SJCRH30 (cell line): ENCODE measurements at regions not wholly inside any gene's neighbourhood (a gene's known extent, or its start where the extent isn't known, plus 50 kb on each side); places are given as distances from the start of the nearest gene placed in this dataset.

Experiments used
- DNase-seq, 2 experiments: peaks; one replicate each; pipeline ENCODE4 v3.0.0-alpha.2; 2015 to 2020
- H3K27ac ChIP-seq: fragments of 250-450 bp; sonication (Bioruptor Pico); 2 replicates; pipeline ENCODE4 v1.5.1; 2020; ENCODE audit warnings: mild to moderate bottlenecking, moderate library complexity
- H3K27me3 ChIP-seq: fragments of 250-450 bp; sonication (Bioruptor Pico); 2 replicates; pipeline ENCODE4 v1.5.1; 2020; ENCODE audit warnings: mild to moderate bottlenecking, moderate library complexity
- H3K36me3 ChIP-seq: fragments of 250-450 bp; sonication (Bioruptor Pico); 2 replicates; pipeline ENCODE4 v1.5.1; 2020; ENCODE audit warnings: mild to moderate bottlenecking, moderate library complexity
- H3K4me1 ChIP-seq: fragments of 250-450 bp; sonication (Bioruptor Pico); 2 replicates; pipeline ENCODE4 v1.5.1; 2020; ENCODE audit warnings: mild to moderate bottlenecking, moderate library complexity
- H3K4me3 ChIP-seq: fragments of 250-450 bp; sonication (Bioruptor Pico); 2 replicates; pipeline ENCODE4 v1.5.1; 2020; ENCODE audit warnings: mild to moderate bottlenecking, moderate library complexity
- H3K9me3 ChIP-seq: fragments of 250-450 bp; sonication (Bioruptor Pico); replicated peaks from 2 replicates; pipeline ENCODE4 v1.5.1; 2020; ENCODE audit warnings: mild to moderate bottlenecking, moderate library complexity

- H3K9me3 ChIP-seq, result peaks cover 5% of the 10 kb centered on the region; the same call in 1 of the 2 replicates
- H3K4me1 ChIP-seq, result no peaks in the 10 kb centered on the region
- no peaks in the 10 kb centered on the region for H3K36me3 ChIP-seq
- H3K27me3 ChIP-seq, result no peaks in the 10 kb centered on the region
- DNase-seq, result no peak
- H3K27ac ChIP-seq, result no peak overlapping the region
- no peak overlapping the region for H3K4me3 ChIP-seq
Observed at GRCh38 chr13:76127922-76128321, 491.8 kb downstream of the LMO7 start.

DNA sequence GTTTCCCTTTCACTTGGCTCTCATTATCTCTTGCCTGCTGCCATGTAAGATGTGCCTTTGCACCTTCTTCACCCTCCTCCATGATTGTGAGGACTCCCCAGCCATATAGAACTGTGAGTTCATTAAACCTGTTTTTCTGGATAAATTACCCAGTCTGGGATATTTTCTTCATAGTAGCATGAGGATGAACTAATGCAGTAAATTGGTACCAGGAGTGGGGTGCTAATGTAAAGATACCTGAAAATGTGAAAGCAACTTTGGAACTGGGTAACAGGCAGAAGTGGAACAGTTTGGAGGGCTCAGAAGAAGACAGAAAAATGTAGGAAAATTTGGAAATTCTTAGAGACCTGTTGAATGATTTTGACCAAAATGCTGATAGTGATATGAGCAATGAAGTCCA lies 487.4 kb downstream of the LMO7 start:
- Histone ChIP-seq H3K9me3 (peaks cover 5% of the 10 kb centered on the region; the same call in 1 of the 2 replicates), H3K4me1 (no peaks in the 10 kb centered on the region), H3K4me3 (no peak overlapping the region), H3K27me3 (no peaks in the 10 kb centered on the region), H3K27ac (no peak overlapping the region), H3K36me3 (no peaks in the 10 kb centered on the region)
- no peak for DNase-seq

DNA sequence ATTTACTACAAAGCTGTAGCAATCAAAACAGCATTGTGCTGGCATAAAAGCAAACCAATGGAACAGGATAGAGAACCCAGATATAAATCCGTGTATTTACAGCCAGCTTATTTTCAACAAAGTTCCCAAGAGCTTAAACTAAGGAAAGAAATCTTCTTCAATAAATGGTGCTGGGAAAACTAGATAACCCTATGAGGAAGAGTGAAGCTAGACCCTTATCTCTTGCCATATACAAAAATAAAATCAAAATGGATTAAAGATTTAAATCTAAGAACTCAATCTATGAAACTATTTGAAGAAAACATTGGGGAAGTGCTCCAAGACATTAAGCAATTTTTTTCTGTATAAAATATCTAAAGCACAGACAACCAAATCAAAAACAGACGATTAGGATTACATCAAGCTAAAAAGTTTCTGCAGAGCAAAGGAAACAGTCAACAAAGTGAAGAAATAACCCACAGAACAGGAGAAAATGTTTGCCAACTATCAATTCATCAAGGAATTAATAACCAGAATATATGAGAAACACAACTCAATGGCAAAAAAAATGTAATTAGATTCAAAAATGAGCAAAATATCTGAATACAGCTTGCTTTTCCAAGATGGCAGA lies 480.7 kb downstream of the LMO7 start:
- Histone ChIP-seq H3K4me3 (no peak overlapping the region), H3K27me3 (no peaks in the 10 kb centered on the region), H3K27ac (no peak overlapping the region), H3K9me3 (no peaks in the 10 kb centered on the region), H3K4me1 (no peaks in the 10 kb centered on the region), H3K36me3 (no peaks in the 10 kb centered on the region)
- no peak for DNase-seq

GRCh38 chr13:76106763-76107162 lies 470.6 kb downstream of the LMO7 start:
- Histone ChIP-seq H3K4me3 (no peak overlapping the region), H3K27me3 (no peaks in the 10 kb centered on the region), H3K9me3 (no peaks in the 10 kb centered on the region), H3K36me3 (no peaks in the 10 kb centered on the region), H3K27ac (no peak overlapping the region), H3K4me1 (no peaks in the 10 kb centered on the region)
- DNase-seq, result no peak

DNA sequence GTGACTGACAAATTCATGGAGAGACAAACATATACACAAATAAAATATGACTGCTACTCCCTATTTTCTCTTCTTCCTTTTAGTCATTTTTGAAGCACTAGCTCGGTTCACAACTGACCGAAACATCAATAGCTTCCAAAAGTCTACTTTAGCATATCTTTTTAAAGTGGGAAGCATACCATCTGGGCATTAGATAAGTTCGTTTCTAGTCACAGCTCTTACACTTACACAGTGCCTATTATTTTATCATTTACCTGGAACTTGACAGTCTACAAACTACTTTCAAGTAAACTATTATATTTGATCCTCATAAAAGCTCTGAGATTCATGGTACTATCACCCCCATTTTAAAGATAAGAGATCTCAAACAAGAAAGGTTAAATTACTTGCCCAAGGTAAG lies 458.5 kb downstream of the LMO7 start:
- no peaks in the 10 kb centered on the region for H3K36me3 ChIP-seq
- DNase-seq, result no peak
- no peaks in the 10 kb centered on the region for H3K4me1 ChIP-seq
- no peak overlapping the region for H3K27ac ChIP-seq
- H3K9me3 ChIP-seq, result no peaks in the 10 kb centered on the region
- H3K4me3 ChIP-seq, result no peak overlapping the region
- H3K27me3 ChIP-seq, result no peaks in the 10 kb centered on the region

GRCh38 chr13:76091076-76091475 lies 454.9 kb downstream of the LMO7 start:
- Histone ChIP-seq H3K27ac (no peak overlapping the region), H3K4me3 (no peak overlapping the region), H3K4me1 (no peaks in the 10 kb centered on the region), H3K27me3 (no peaks in the 10 kb centered on the region), H3K9me3 (no peaks in the 10 kb centered on the region), H3K36me3 (no peaks in the 10 kb centered on the region)
- DNase-seq, result no peak

DNA sequence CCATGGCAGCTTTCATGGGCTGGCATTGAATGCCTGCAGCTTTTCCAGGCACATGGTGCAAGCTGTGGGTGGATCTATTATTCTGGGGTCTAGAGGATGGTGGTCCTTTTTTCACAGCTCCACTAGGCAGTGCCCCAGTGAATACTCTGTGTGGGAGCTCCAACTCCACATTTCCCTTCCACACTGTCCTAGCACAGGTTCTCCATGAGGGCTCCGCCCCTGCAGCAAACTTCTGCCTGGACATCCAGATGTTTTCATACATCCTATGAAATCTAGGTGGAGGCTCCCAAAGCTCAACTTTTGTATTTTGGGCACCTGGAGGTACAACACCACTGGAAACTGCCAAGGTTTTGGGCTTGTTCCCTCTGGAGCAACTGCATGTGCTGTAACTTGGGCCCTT lies 450.6 kb downstream of the LMO7 start:
- no peaks in the 10 kb centered on the region for H3K4me1 ChIP-seq
- H3K36me3 ChIP-seq, result no peaks in the 10 kb centered on the region
- H3K4me3 ChIP-seq, result no peak overlapping the region
- no peak overlapping the region for H3K27ac ChIP-seq
- no peaks in the 10 kb centered on the region for H3K27me3 ChIP-seq
- no peaks in the 10 kb centered on the region for H3K9me3 ChIP-seq
- no peak for DNase-seq

DNA sequence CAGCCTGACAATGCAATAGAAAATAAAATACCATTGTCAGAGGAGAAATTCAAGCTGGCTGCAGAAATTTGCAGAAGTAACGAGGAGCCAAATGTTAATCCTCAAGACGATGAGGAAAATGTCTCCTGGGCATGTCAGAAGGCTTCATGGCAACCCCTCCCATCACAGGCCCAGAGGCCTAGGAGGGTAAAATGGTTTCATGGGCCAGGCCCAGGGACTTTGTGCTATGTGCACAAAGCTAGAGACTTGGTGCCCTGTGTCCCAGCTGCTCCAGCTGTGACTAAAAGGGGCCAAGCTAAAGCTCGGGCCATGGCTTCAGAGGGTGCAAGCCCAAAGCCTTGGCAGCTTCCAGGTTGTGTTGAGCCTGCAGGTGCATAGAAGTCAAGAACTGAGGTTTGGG lies 431.7 kb downstream of the LMO7 start:
- no peak for DNase-seq
- Histone ChIP-seq H3K9me3 (no peaks in the 10 kb centered on the region), H3K27ac (no peak overlapping the region), H3K4me1 (no peaks in the 10 kb centered on the region), H3K36me3 (no peaks in the 10 kb centered on the region), H3K27me3 (no peaks in the 10 kb centered on the region), H3K4me3 (no peak overlapping the region)

GRCh38 chr13:76053181-76053580 lies 417.1 kb downstream of the LMO7 start:
- DNase-seq, result no peak
- peaks cover 9% of the 10 kb centered on the region for H3K4me1 ChIP-seq

GRCh38 chr13:76049376-76049746 lies 413.2 kb downstream of the LMO7 start:
- DNase-seq, result no peak
- H3K36me3 ChIP-seq, result no peaks in the 10 kb centered on the region
- H3K27ac ChIP-seq, result no peak overlapping the region
- no peaks in the 10 kb centered on the region for H3K9me3 ChIP-seq
- no peaks in the 10 kb centered on the region for H3K27me3 ChIP-seq
- no peak overlapping the region for H3K4me3 ChIP-seq
- H3K4me1 ChIP-seq, result peaks cover 15% of the 10 kb centered on the region

More at GRCh38 chr13:76053181-76053580, 417.1 kb downstream of the LMO7 start:
- no peaks in the 10 kb centered on the region for H3K36me3 ChIP-seq
- H3K27me3 ChIP-seq, result no peaks in the 10 kb centered on the region
- H3K4me3 ChIP-seq, result no peak overlapping the region
- H3K27ac ChIP-seq, result no peak overlapping the region
- no peaks in the 10 kb centered on the region for H3K9me3 ChIP-seq

- H3K4me3 ChIP-seq, result no peak overlapping the region
- DNase-seq, result peak in 1 of 2 experiments; percentile 32
- H3K4me1 ChIP-seq, result peaks cover 15% of the 10 kb centered on the region
- H3K36me3 ChIP-seq, result no peaks in the 10 kb centered on the region
- H3K27ac ChIP-seq, result no peak overlapping the region
- H3K9me3 ChIP-seq, result no peaks in the 10 kb centered on the region
- H3K27me3 ChIP-seq, result no peaks in the 10 kb centered on the region
Observed at GRCh38 chr13:76048675-76049375, 412.7 kb downstream of the LMO7 start.

DNA sequence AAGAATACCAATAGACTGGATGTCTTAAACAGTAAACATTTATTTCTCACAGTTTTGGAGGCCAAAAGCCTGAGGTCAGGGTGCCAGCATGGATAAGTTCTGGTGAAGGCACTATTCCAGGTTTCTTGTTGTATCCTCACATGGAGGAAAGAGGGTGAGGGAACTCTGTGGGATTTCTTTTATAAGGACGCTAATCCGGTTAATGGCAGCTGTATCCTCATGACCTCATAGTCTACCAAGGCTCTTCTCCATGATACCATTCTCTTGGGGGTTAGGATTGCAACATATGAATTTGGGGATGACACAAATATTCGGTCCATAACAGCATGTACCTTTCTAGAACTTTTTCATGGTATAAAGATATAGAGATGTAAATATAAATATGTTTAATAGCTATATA lies 412.0 kb downstream of the LMO7 start:
- Histone ChIP-seq H3K27ac (no peak overlapping the region), H3K9me3 (no peaks in the 10 kb centered on the region), H3K27me3 (no peaks in the 10 kb centered on the region), H3K4me3 (no peak overlapping the region), H3K4me1 (peaks cover 15% of the 10 kb centered on the region), H3K36me3 (no peaks in the 10 kb centered on the region)
- DNase-seq, result peak; percentile 18 to 57

DNA sequence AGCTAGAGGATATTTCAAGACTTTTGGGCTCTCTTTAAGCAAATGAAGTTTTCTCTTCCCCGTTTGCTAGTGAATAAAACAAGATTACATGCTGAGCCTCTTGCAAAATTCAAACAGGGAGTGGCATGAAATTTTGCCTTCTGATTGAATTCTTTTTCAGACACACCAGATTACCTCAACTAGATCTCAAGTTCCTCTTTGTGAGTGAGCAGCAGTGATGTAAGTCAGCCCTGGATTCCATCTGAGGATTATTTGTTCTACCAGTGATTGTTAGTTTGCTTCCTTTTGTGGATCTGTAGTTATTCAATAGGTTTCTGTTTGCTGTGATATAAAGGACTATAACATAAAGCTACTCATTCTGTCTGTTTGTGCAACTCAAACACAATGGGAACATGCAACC lies 407.7 kb downstream of the LMO7 start:
- Histone ChIP-seq H3K4me1 (peaks cover 13% of the 10 kb centered on the region), H3K27me3 (no peaks in the 10 kb centered on the region), H3K4me3 (no peak overlapping the region), H3K36me3 (no peaks in the 10 kb centered on the region), H3K27ac (no peak overlapping the region), H3K9me3 (no peaks in the 10 kb centered on the region)
- DNase-seq, result peak in 1 of 2 experiments; percentile 22

- peak in 1 of 2 experiments; percentile 12 for DNase-seq
- Histone ChIP-seq H3K9me3 (no peaks in the 10 kb centered on the region), H3K4me1 (no peaks in the 10 kb centered on the region)
Observed at GRCh38 chr13:76038920-76039716, 403.0 kb downstream of the LMO7 start.

GRCh38 chr13:76036176-76036575 lies 400.0 kb downstream of the LMO7 start:
- Histone ChIP-seq H3K4me1 (no peaks in the 10 kb centered on the region), H3K4me3 (no peak overlapping the region), H3K27me3 (no peaks in the 10 kb centered on the region), H3K27ac (no peak overlapping the region), H3K9me3 (no peaks in the 10 kb centered on the region), H3K36me3 (no peaks in the 10 kb centered on the region)
- no peak for DNase-seq

More at GRCh38 chr13:76038920-76039716, 403.0 kb downstream of the LMO7 start:
- Histone ChIP-seq H3K27me3 (no peaks in the 10 kb centered on the region), H3K27ac (no peak overlapping the region), H3K4me3 (no peak overlapping the region), H3K36me3 (no peaks in the 10 kb centered on the region)
